ENCODE measurements at regions not wholly inside any gene's neighbourhood (a gene's known extent, or its start where the extent isn't known, plus 50 kb on each side); places are given as distances from the start of the nearest gene placed in this dataset.
A peak's percentile ranks its signal among the peaks of the same experiment; 100 is the strongest.

DNA sequence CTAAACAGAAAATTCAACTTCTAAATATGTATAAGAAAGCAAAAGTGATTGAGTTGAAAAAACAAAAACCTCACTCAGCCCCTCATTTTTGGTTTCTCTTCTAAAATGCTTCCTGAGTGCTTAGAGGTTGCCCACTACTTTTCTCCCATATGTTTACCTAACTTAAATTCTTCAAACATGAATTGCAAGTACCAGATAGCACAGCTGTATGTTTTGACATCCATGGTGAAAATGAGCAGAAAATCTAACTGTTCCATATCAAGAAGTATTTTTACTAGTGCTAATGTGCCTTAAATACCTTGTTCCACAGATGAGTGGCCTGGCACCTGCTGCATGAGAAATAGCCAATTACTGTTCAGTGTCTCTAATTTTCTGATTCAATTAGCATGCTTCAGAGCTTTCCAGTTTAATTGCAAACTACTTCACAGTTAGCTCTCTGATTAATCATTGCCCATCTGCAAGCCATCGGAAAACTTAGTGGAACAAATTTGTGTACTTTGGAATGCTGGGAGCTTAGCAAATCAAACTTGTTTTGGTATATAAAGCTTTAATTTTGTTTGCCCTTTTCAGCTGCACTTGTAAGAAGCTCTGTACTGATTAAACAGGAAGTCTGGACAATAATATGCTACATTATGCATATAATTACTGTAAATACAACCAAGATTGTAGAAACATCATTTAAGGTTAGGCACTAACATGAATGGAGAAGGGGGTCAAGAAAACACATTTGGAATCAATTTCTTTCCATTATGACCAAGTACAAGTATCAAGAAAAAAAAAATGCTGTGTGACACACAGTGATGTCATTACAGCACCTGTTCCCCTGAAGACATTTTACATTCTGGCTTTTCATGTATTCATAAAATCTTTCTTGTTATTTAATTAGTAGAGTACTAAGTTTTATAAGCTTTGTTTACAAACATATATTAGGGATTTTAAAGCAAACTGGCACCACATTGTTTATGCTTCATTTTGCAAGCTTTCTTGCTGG is 65.6 kb downstream of the POU5F2 start:
- TF ChIP-seq, protein P1, sequence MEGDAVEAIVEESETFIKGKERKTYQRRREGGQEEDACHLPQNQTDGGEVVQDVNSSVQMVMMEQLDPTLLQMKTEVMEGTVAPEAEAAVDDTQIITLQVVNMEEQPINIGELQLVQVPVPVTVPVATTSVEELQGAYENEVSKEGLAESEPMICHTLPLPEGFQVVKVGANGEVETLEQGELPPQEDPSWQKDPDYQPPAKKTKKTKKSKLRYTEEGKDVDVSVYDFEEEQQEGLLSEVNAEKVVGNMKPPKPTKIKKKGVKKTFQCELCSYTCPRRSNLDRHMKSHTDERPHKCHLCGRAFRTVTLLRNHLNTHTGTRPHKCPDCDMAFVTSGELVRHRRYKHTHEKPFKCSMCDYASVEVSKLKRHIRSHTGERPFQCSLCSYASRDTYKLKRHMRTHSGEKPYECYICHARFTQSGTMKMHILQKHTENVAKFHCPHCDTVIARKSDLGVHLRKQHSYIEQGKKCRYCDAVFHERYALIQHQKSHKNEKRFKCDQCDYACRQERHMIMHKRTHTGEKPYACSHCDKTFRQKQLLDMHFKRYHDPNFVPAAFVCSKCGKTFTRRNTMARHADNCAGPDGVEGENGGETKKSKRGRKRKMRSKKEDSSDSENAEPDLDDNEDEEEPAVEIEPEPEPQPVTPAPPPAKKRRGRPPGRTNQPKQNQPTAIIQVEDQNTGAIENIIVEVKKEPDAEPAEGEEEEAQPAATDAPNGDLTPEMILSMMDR (IDR thresholded peaks at IDR 0.05; ENCODE audit: control extremely low read depth, extremely low read depth), result no peak
- H3K27ac ChIP-seq (ENCODE audit: low read depth in 1 of 2, low read length in 1 of 2), result no peak overlapping the region
- H3K9ac ChIP-seq (ENCODE audit: insufficient read depth in 1 of 2, low read length in 2 of 2), result no peak overlapping the region
- ATAC-seq (ENCODE audit: insufficient read depth, low FRiP score) (no peak), DNase-seq (no peak)
- no peaks in the 10 kb centered on the region for H3K36me3 ChIP-seq (ENCODE audit: control insufficient read depth in 4 of 4, insufficient read depth in 4 of 4, low read length in 4 of 4)
- peaks cover 1 to 44% (median 10%) of the 10 kb centered on the region in 5 donors for H3K4me1 ChIP-seq (ENCODE audit: control insufficient read depth in 5 of 5, insufficient read depth in 5 of 5, low read length in 5 of 5)
- no peak overlapping the region for H3K4me3 ChIP-seq
- no peaks in the 10 kb centered on the region for H3K9me3 ChIP-seq (ENCODE audit: control insufficient read depth in 4 of 4, insufficient read depth in 3 of 4, low read length in 3 of 4)
- WGBS, 2 donors, result 67 to 85% methylated on average over 1 of the region's 1 CpG
- no peaks in the 10 kb centered on the region for H3K27me3 ChIP-seq (ENCODE audit: control insufficient read depth in 3 of 3, insufficient read depth in 3 of 3, low read length in 2 of 3)

DNA sequence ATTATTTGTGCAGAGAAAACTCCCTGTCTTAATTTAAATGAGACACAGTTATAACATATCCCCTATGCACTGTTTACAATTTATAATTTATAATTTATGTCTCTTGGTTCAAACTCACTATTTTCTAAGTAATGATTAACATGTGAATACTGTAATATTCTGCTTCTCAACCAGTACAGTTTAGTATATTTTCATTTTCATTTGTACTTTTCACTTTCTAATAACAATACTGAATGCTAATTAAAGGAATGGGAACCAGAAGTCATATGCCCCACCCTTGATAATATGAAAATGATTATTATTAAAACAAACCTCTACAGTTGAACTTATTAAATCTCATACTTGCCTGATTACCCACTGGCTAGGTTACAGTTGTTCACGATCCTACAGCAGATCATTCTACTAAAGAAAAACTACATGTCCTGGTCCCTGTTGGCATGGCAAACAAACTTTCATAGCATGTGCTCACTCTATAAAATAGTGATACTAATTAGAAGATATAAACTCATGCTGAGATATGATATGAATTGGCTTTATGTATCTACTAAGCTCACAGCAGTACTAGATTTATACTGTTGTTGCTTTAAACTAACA is 66.4 kb downstream of the POU5F2 start:
- no peak overlapping the region for H3K27ac ChIP-seq (ENCODE audit: low read depth in 1 of 2, low read length in 1 of 2)
- H3K4me3 ChIP-seq, result no peak overlapping the region
- DNase-seq (no peak), ATAC-seq (ENCODE audit: insufficient read depth, low FRiP score) (no peak)
- H3K36me3 ChIP-seq (ENCODE audit: control insufficient read depth in 4 of 4, insufficient read depth in 4 of 4, low read length in 4 of 4), result no peaks in the 10 kb centered on the region
- whole genome bisulfite sequencing, 2 donors, result 90 to 91% methylated on average over 1 of the region's 1 CpG
- no peaks in the 10 kb centered on the region for H3K27me3 ChIP-seq (ENCODE audit: control insufficient read depth in 3 of 3, insufficient read depth in 3 of 3, low read length in 2 of 3)
- no peak overlapping the region for H3K9ac ChIP-seq (ENCODE audit: insufficient read depth in 1 of 2, low read length in 2 of 2)
- peaks cover 1 to 44% (median 10%) of the 10 kb centered on the region in 5 donors for H3K4me1 ChIP-seq (ENCODE audit: control insufficient read depth in 5 of 5, insufficient read depth in 5 of 5, low read length in 5 of 5)
- TF ChIP-seq, protein P1 (IDR thresholded peaks at IDR 0.05; ENCODE audit: control extremely low read depth, extremely low read depth), result no peak
- H3K9me3 ChIP-seq (ENCODE audit: control insufficient read depth in 4 of 4, insufficient read depth in 3 of 4, low read length in 3 of 4), result no peaks in the 10 kb centered on the region

DNA sequence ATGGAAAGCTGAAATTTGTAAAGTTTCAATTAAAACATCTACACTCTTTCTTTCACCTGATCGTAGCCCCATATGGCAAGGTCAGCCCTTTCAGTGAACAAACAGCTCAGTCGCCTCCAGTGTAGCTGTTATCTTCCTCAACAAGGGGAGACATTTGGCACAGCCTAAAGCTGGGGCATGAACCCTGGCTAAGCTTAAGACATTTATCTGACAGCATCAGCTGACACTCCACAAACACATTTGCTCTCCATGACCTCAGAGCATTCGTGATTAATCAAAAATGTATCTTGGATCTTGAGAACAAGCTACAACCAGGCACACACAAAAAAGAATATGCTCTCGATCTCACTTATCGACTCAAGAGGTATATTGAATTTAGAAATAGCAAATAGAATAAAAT is 67.3 kb downstream of the POU5F2 start:
- Histone ChIP-seq H3K27ac (ENCODE audit: low read depth in 1 of 2, low read length in 1 of 2) (no peak overlapping the region), H3K4me1 (ENCODE audit: control insufficient read depth in 5 of 5, insufficient read depth in 5 of 5, low read length in 5 of 5) (peaks cover 1 to 44% (median 10%) of the 10 kb centered on the region in 5 donors), H3K36me3 (ENCODE audit: control insufficient read depth in 4 of 4, insufficient read depth in 4 of 4, low read length in 4 of 4) (no peaks in the 10 kb centered on the region), H3K9me3 (ENCODE audit: control insufficient read depth in 4 of 4, insufficient read depth in 3 of 4, low read length in 3 of 4) (no peaks in the 10 kb centered on the region), H3K4me3 (no peak overlapping the region), H3K27me3 (ENCODE audit: control insufficient read depth in 3 of 3, insufficient read depth in 3 of 3, low read length in 2 of 3) (no peaks in the 10 kb centered on the region), H3K9ac (ENCODE audit: insufficient read depth in 1 of 2, low read length in 2 of 2) (peak overlapping the region in 1 of 2 donors; percentile 42)
- TF ChIP-seq, protein P1 (IDR thresholded peaks at IDR 0.05; ENCODE audit: control extremely low read depth, extremely low read depth), result no peak
- WGBS, 2 donors, result 77 to 92% methylated on average over 5 of the region's 5 CpGs
- DNase-seq, result peak; percentile 18 to 69 (median 63)
- no peak for ATAC-seq (ENCODE audit: insufficient read depth, low FRiP score)
